ENCODE measurements at regions not wholly inside any gene's neighbourhood (a gene's known extent, or its start where the extent isn't known, plus 50 kb on each side); places are given as distances from the start of the nearest gene placed in this dataset.
"Not testable (repeated sequence)": the region's sequence is repeated elsewhere in the genome, so short reads cannot be mapped to it uniquely, and the experiment has no call there.

DNA sequence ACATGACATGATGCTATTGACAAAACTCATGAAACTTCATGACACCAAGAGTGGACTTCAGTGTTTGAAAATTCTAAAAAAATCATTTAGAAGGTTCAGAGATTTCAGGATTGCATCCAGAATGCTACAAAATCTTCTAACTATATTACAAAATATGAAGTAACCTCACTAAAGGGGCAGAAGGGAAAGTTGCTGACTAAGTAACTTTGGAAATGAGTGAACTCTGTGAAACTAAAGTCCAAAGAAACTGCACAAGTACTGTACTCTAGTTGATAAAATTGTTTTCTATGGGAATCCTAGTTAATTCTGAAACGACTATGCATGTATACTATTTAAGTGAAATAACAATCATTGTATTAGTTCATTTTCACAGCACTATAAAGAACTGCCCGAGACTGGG lies 184.4 kb downstream of the LYPLAL1 start:
- intact Hi-C loops (cut with micrococcal nuclease): no loop called here

DNA sequence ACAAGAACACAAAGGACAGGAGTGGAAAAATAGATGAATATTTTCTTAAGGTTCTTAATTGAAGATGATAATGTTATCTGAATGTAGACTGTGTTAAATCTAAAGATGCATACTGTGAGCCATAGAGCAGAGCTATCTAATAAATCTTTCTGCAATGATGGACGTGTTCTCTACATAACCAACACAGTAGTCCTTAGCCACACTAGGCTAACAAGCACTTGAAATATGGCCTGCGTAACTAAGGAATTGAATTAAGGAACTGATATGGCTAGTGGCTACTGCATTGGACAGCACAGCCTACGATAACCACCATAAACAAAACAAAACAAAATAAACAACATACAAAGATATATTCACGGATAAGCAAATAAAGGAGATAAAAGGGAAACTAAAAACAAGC lies 181.3 kb downstream of the LYPLAL1 start:
- intact Hi-C loops (cut with micrococcal nuclease): no loop called here

DNA sequence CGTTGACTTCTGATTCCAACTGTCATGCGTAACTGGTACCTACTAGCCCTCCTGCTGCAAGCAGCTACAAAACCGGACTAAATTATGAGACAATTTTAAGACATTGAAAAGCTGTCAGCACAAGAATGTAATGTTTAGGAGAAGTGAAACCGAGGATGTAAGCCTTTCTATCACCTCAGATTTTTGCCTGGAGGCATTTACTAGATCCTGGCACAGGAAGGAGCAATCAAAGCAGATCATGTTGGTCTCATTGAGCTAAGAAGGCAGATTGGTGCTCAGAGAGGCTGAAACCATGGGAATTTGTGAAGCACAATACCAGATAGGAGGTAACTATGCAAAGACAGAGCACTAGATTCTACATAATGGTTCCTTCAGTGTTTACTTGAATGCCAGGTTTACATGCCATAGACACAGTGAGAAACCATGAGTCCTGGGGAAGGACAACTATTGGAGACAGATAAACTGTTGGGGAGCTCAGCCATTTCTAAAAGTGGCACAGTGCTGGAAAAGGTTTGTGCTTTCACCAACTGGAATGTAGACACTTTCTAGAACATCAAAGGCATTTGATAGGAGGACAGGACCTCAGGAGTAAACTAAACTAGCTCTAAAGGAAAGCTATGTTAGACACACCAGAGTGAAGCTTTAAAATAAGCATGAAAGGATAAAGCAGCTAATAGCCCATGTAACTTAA lies 179.4 kb downstream of the LYPLAL1 start:
- intact Hi-C loops (cut with micrococcal nuclease): no loop called here

DNA sequence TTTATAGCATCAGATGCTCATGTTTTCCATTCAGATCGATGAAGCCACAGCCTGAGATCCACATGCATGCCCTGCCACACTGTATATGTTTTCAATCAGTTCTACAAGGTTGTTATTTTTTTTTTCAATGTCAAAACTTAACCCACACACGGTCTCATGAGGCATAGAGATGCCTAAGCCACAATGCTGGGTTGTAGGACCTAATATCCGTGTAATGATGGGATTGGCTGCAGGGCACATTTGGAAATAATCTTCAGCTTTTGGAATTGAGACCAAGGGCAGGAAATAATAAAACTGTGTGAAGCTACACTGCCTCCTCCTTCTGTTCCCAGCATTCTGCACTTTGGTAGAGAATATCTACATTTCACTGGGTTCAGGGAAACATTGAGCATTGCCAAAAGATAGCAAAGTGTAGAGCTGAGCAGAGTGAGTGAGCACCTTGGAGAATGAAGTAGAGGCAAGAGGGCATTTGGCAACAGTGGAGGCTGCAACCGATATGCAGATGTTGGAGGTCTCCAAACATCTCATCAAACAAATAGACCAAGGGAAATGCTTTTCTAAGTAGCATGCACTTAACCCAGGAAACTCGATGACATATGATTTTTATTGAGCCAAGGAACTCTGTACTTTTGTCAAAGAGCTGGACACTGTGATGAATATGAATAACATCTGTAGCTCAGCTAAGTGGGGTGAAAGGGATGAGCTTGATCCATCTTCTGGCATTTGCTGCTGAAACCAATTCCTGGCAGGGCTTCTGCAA lies 176.7 kb downstream of the LYPLAL1 start:
- intact Hi-C loops (cut with micrococcal nuclease): no loop called here

DNA sequence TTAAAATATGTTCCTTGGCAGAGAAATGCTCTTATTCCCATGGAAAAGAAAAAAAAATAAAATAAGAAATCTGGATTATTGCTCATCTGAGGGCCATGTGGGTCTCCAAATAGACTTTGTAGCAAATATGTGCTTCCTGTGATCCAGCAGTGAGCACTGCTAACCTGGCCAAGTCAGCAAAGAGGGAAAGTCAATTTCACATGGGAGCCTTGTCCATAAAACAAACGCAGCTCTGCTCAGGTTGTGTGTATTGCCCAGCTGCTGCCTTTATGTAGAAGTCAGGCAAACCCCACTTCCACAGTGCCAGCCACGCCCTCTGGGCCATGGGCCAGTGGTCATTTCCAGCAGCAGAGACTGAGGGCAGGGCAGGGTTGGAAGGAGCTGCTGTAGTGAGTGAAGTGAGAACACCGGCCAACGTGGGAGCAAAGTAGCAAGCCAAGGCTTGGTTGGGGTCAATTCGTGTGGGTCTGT lies 174.3 kb downstream of the LYPLAL1 start:
- intact Hi-C loops (cut with micrococcal nuclease): no loop called here

DNA sequence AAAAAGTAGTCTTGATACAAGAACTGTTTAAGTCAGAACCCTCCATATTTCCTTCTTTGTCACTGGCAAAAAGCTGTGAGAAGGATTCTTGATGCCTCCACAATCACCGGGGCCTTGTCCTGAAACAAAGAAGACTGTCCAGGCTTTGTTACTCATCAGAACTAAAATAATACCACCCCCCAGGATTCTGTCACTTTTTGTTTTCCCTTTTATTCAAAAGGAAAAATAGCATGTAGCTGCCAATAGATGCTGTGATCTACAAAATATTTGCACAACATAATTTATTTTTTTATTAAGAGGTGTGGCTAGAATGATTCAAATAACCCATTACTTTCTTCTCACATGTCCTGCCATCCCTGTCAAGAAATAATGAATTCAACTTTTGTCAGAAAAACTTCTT lies 173.7 kb downstream of the LYPLAL1 start:
- intact Hi-C loops (cut with micrococcal nuclease): no loop called here

DNA sequence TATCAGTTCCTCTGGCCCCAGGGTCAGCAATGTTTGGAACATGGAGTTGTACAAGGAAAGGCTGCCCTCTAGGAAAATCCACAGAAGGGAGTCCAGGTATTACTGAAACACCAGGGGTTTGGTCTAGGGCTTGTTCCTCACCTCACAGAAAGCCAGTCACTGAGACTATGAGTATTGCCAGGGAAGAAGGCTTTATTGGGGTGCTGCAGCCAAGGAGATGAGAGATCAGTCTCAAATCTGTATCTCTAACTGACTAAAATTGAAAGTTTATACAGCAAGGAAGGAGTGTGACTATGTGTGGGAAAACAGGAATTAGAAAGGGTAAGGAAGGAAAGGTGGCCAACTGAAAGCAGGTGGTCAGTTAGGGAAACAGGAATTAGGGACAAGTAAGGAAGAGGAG lies 172.3 kb downstream of the LYPLAL1 start:
- intact Hi-C loops (cut with micrococcal nuclease): no loop called here

DNA sequence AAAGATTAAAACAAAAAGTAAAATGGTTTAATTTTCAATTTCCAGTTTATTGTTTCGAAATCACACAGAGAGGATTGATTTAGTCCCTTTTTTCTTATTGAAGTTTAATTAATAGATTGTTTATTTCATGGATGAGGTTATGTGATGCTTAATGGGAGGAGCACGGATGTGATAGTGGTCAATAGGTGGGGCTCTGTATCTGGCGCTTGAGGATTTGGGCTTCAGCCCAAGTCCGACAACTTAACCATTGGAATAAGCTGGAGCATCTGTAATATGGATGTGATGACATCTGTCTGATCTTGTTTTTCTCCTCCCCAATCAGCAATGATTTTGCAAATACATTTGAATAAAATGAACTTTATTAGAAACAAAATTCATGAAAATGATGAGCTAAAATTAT lies 169.2 kb downstream of the LYPLAL1 start:
- intact Hi-C loops (cut with micrococcal nuclease): no loop called here

DNA sequence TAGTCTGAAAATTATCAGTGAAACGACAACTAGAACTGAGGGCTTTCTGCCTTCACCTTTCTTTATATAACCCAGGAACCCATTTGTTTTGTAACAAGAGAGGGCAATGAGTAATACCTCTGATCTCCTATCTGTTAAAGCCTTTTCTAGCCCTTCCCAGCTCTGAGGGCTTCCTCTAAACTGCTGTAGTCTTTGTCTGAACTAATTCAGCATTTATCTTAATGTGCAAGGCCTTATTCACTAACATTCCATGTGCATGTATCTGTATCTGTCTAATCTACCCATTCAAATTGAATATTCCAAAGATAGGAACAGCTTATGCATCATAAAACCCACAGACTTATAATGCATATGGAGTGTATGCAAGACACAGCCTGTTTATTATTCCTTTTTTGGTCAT lies 167.1 kb downstream of the LYPLAL1 start:
- intact Hi-C loops (cut with micrococcal nuclease): no loop called here

DNA sequence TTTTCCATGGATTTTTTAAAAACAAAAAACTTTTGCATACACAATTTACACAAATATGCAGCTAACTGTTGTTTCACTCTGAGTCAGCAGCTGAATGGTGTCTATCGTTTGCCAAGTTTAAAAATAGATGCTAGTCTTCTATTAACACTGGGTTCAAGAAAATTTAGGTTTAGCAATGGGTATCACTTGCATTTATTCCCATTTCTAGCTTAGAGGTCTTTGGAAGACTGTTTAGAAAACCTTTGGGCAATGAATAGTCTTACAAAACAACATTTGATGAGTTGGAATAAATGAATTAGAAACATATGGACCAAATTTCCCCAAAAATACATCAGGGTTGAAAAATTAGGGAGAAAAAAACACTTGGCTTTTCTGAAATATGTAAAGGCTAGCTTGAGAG lies 165.8 kb downstream of the LYPLAL1 start:
- intact Hi-C loops (cut with micrococcal nuclease): no loop called here

DNA sequence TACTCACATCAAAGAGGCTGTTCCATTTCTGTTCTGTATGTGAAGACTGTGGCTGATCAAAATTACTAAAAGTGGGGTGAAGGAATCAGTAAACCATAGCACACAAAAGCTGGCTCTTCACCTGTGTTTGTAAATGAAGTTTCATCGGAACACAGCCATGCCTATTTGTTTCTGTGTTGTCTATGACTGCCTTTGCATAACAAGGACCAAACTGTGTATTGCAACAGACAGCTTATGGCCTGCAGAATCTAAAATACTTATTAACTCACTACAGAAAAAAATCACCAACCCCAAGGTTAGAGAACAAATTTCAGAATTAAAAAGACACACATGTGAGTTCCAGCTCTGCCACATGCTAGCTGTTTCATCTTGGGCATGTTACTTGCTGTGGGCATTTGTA lies 163.9 kb downstream of the LYPLAL1 start:
- intact Hi-C loops (cut with micrococcal nuclease): no loop called here

DNA sequence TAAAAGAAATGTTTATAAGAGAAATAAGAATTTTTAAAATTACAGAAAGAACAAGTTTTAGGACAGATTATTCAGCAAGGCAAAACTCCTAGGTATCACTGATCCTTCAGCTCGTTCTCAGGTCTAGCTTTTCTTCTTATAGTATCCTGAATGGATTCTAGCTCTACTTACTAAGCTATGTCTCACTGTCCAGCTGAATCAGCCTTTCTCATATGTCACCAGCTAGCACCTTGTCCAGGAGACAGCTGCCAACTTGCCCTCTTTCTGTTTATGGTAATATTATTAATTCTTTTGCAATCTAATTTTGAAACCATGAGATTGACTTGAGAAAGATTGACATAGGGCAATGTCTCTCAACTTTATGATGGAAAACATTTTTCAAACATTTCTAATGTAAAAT lies 159.9 kb downstream of the LYPLAL1 start:
- intact Hi-C loops (cut with micrococcal nuclease): no loop called here

DNA sequence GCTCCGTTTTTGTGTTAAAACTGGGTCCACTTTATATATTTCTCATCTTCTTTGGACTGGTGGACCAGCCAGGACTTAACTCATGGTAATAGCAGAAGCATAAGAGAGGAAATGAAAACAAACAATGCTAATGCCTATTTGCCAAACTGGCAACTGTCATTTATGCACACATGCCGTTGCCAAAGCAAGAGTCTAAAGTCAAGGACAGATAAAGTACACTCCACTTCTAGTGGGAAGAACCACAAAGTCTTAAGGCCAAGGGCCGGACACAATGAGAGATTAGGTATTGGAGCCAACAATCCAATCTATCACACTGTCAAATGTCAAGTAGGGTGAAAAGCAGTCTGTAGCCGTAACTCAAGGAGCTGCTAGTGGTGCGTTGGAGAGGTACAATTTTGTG lies 157.7 kb downstream of the LYPLAL1 start:
- intact Hi-C loops (cut with micrococcal nuclease): no loop called here

DNA sequence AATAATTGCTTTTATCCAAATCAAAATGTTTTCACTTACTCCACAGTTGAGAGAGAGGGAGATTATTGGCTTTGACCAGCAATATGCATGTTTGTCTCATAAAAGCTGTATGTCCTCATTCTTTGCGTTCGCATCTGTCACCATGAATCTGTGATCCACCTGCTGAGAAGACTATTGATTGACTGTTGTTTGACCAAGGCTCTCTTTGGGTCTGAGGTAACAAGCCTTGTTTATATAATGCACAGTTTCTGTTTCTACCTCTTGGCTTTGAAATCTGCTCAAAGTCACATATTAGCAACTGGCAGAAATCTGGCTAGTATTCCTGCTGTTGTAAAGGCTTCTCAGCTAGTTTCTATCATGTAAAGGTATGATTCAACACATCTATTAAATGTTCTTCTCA lies 157.0 kb downstream of the LYPLAL1 start:
- intact Hi-C loops (cut with micrococcal nuclease): no loop called here

DNA sequence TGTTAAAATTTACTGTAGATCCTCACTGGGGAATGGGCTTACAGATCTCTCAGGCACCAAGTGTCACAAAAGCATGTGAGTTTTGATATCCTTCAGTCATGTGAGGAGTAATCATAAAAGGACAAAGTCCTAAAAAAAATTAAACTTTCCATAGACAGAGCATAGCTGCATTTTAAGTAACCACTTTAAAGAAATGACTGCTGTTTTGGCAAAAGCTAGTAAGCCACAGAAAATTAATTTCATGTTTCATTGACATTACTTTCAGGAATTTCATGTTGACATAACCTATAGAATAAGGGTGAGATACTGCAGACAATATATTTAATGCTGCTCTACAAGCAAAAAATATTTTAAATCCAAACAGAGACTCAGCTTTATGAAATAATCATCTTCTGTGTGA lies 156.3 kb downstream of the LYPLAL1 start:
- intact Hi-C loops (cut with micrococcal nuclease): no loop called here

DNA sequence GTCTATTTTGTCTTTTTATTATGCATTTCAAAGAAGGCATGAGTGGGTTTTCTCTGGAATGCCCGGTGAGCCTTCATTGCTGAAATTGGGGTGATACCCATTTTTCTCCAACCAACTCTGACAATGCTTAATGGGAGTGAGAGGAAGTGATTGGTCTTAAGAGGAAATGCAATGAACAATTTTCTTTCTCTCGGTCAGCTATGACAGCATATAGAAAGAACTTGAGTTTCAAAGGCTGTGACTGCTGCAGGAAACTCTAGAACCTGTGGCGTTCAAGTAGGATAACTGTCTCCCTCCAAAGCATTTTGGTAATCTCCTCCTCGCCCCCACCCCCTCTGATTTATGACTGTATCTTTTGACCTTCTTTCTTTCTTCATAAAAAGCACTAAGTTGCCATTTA lies 155.9 kb downstream of the LYPLAL1 start:
- intact Hi-C loops (cut with micrococcal nuclease): no loop called here

DNA sequence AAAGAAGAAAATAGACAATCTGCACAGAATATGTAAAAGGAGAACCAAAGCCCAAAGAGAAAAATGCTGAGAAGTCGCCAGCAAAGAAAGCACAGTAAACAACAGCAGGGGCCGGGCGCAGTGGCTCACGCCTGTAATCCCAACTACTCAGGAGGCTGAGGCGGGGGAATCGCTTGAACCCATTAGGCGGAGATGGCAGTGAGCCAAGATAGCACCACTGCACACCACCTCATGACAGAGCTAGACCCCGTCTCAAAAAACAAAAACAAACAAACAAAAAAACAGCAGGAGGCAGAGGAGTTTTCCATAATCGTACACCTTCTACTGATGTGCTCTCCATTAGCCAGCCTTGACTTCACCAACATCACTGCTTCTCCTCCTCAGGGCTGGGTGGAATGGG lies 153.2 kb downstream of the LYPLAL1 start:
- intact Hi-C loops (cut with micrococcal nuclease): no loop called here

DNA sequence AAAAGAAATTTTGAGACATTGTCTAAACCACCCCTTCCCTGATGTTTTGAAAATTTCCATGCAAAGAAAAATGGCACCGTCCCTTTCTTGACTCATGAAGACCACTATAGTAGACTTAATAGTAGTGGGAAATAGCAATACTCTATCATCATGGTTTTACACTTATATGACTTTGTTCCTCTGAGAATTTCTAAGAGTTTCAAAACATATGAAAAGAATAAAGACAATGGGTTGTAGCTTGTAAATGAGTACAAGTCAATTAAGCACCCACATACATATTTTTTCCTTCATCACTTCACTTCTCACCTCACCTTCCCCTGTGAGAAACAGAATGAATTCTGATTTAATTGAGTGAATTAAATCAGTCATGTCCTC lies 151.7 kb downstream of the LYPLAL1 start:
- intact Hi-C loops (cut with micrococcal nuclease): no loop called here

DNA sequence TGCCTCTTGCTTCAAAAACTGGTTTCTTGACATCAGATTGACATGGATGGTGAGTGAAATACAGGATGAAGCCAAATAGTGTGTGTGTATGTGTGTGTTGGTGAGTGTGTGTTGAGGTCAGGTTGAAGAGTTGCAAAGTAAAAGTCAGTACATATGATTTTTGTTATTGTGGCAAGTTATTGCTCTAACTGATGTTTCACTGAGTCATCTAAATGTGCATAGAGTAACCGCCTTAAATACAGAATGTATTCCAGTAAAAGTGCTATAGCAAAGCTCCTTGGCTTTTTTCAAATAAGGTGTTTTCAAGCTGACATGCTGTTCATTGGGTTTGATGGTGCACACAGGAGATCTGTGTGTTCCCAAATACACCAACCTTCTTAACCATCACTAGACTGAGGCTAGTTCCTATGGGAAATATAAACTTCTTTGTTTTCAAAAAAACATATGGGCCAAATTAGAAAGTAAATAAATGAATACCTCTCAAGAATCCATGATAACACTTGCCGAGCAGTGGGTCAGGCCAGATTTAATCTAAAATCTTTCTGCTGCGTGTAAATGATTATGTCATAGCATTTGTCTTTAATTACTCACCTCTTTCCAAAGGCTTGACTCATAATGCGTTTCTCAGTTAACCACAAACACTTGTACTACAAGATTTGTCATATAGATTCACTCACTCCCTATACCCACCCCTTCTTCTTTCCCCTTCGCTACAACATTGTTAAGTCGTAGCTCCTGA lies 151.1 kb downstream of the LYPLAL1 start:
- intact Hi-C loops (cut with micrococcal nuclease): no loop called here

DNA sequence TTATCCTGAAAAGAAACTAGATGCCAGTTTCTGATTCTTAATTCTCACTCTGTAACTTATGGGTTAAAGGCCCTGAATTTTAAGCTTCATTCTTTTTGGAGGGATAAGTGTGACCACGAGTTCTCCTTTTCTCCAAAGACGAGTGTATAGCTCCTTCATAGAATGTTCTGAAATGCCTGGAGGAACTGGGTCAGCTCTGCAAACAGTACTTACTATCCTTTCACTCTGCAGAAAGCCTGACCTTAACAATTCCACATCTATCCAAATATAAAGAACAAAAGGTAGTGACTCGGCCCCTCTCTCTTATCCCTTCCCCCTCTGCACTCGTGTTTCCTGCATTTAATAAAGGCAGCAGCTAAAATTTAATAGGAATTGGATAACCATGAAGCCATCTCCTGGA lies 150.5 kb downstream of the LYPLAL1 start:
- intact Hi-C loops (cut with micrococcal nuclease): no loop called here

DNA sequence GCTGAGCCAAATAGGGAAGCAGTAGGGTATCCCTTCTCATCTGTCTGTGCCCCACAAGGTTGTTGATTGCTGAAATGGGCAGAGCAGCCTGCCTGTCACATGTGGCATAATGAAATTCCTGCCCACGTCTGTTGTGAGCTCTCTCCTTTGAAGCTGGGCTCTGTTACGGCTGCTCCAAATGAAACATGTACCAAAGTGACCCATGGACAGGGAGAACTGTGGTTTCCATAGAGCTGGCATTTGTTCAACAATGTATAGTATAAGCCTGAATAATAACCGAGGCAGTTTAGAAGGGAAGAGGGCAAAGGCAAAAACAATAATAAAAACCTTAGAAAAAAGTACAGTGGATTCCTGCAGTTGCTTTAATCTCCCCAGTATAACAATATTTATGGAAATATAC lies 149.7 kb downstream of the LYPLAL1 start:
- intact Hi-C loops (cut with micrococcal nuclease): no loop called here

DNA sequence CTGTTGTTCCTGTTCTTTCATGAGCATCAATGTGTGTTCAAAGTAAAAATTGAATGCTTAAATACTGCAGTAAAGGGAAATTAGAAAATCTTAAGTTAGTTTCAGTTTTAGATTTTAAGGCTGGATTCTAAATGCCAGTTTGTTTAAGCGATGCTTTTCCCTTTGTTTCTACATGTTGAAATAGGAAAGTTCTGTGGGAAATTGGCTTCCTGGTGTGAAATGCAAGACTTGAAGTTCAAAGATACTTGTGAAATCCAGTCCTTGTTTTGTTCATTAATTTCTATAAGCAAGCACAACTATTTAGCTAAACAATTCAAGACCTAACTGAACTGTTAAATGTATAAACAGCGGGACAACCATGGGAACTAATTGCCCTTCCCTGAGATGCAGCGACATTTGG lies 149.1 kb downstream of the LYPLAL1 start:
- intact Hi-C loops (cut with micrococcal nuclease): no loop called here

DNA sequence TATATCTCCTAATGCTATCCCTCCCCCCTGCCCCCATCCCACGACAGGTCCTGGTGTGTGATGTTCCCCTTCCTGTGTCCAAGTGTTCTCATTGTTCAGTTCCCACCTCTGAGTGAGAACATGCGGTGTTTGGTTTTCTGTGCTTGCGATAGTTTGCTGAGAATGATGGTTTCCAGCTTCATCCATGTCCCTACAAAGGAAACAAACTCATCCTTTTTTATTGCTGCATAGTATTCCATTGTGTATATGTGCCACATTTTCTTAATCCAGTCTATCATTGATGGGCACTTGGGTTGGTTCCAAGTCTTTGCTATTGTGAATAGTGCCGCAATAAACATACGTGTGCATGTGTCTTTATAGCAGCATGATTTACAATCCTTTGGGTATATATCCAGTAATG lies 146.9 kb downstream of the LYPLAL1 start:
- intact Hi-C loops (cut with micrococcal nuclease): not testable (repeated sequence)
